ENCODE measurements at regions not wholly inside any gene's neighbourhood (a gene's known extent, or its start where the extent isn't known, plus 50 kb on each side); places are given as distances from the start of the nearest gene placed in this dataset.

GRCh38 chr12:92583910-92584309, 118.9 kb upstream of the PLEKHG7 start:
- no CpG with 5 or more reads among the region's 2 CpGs for WGBS (ENCODE audit: extremely low coverage, insufficient coverage, low lambda C conversion rate)

GRCh38 chr12:92582893-92583292, 119.9 kb upstream of the PLEKHG7 start:
- H3K23ac ChIP-seq (ENCODE audit: low read length) = no peak overlapping the region
- H2BK120ac ChIP-seq (ENCODE audit: low read depth, low read length) = no peak overlapping the region
- H3K4me1 ChIP-seq (ENCODE audit: control insufficient read depth, low read depth, low read length) = no peaks in the 10 kb centered on the region
- H3K4ac ChIP-seq (ENCODE audit: low read depth, low read length) = no peak overlapping the region
- no peak overlapping the region for H2AK5ac ChIP-seq (ENCODE audit: low read length)
- no peaks in the 10 kb centered on the region for H3K79me1 ChIP-seq (ENCODE audit: low read length)
- H4K8ac ChIP-seq (ENCODE audit: low read depth, low read length) = no peak overlapping the region
- no peak overlapping the region for H2BK15ac ChIP-seq (replicated peaks; ENCODE audit: low read depth)
- H2BK5ac ChIP-seq (ENCODE audit: low read length) = no peak overlapping the region
- no peaks in the 10 kb centered on the region for H3K79me2 ChIP-seq (ENCODE audit: control insufficient read depth, insufficient read depth, low read length)
- no peaks in the 10 kb centered on the region for H3K27me3 ChIP-seq (ENCODE audit: insufficient read depth, low read length, poor library complexity)
- WGBS (ENCODE audit: extremely low coverage, insufficient coverage, low lambda C conversion rate) = no CpG with 5 or more reads among the region's 2 CpGs
- H3K4me3 ChIP-seq (ENCODE audit: low read length) = no peak overlapping the region
- no peak overlapping the region for H3K4me2 ChIP-seq (ENCODE audit: low read length)
- no peak overlapping the region for H3K56ac ChIP-seq (ENCODE audit: low read length)
- no peak overlapping the region for H4K5ac ChIP-seq (ENCODE audit: low read length)
- peak; percentile 37 for DNase-seq
- no peak overlapping the region for H3K27ac ChIP-seq (ENCODE audit: low read depth, low read length)
- no peak overlapping the region for H3K18ac ChIP-seq (ENCODE audit: low read length)
- H3K36me3 ChIP-seq (ENCODE audit: control insufficient read depth, insufficient read depth, low read length) = no peaks in the 10 kb centered on the region
- H3K9ac ChIP-seq (ENCODE audit: low read length) = no peak overlapping the region

More at GRCh38 chr12:92583910-92584309, 118.9 kb upstream of the PLEKHG7 start:
- H3K23ac ChIP-seq (ENCODE audit: low read length) = no peak overlapping the region
- no peak overlapping the region for H3K4me3 ChIP-seq (ENCODE audit: low read length)
- no peak overlapping the region for H3K56ac ChIP-seq (ENCODE audit: low read length)
- no peak for DNase-seq
- no peak overlapping the region for H3K4ac ChIP-seq (ENCODE audit: low read depth, low read length)
- no peaks in the 10 kb centered on the region for H3K79me2 ChIP-seq (ENCODE audit: control insufficient read depth, insufficient read depth, low read length)
- no peaks in the 10 kb centered on the region for H3K27me3 ChIP-seq (ENCODE audit: insufficient read depth, low read length, poor library complexity)
- H2BK5ac ChIP-seq (ENCODE audit: low read length) = no peak overlapping the region
- no peak overlapping the region for H3K18ac ChIP-seq (ENCODE audit: low read length)
- H4K8ac ChIP-seq (ENCODE audit: low read depth, low read length) = no peak overlapping the region
- H3K9ac ChIP-seq (ENCODE audit: low read length) = no peak overlapping the region
- H3K4me2 ChIP-seq (ENCODE audit: low read length) = no peak overlapping the region
- no peak overlapping the region for H2AK5ac ChIP-seq (ENCODE audit: low read length)
- no peak overlapping the region for H4K5ac ChIP-seq (ENCODE audit: low read length)
- no peaks in the 10 kb centered on the region for H3K4me1 ChIP-seq (ENCODE audit: control insufficient read depth, low read depth, low read length)
- no peak overlapping the region for H2BK15ac ChIP-seq (replicated peaks; ENCODE audit: low read depth)
- no peaks in the 10 kb centered on the region for H3K36me3 ChIP-seq (ENCODE audit: control insufficient read depth, insufficient read depth, low read length)
- H3K27ac ChIP-seq (ENCODE audit: low read depth, low read length) = no peak overlapping the region
- H3K79me1 ChIP-seq (ENCODE audit: low read length) = no peaks in the 10 kb centered on the region
- H2BK120ac ChIP-seq (ENCODE audit: low read depth, low read length) = no peak overlapping the region

- Histone ChIP-seq H3K23ac (ENCODE audit: low read length) (no peak overlapping the region), H3K27ac (ENCODE audit: low read depth, low read length) (no peak overlapping the region), H3K56ac (ENCODE audit: low read length) (no peak overlapping the region), H2AK5ac (ENCODE audit: low read length) (no peak overlapping the region), H3K27me3 (ENCODE audit: insufficient read depth, low read length, poor library complexity) (no peaks in the 10 kb centered on the region), H4K5ac (ENCODE audit: low read length) (no peak overlapping the region), H3K36me3 (ENCODE audit: control insufficient read depth, insufficient read depth, low read length) (no peaks in the 10 kb centered on the region), H3K18ac (ENCODE audit: low read length) (no peak overlapping the region), H2BK5ac (ENCODE audit: low read length) (no peak overlapping the region), H3K4me3 (ENCODE audit: low read length) (no peak overlapping the region), H3K79me2 (ENCODE audit: control insufficient read depth, insufficient read depth, low read length) (no peaks in the 10 kb centered on the region), H3K79me1 (ENCODE audit: low read length) (no peaks in the 10 kb centered on the region), H3K4me2 (ENCODE audit: low read length) (no peak overlapping the region), H4K8ac (ENCODE audit: low read depth, low read length) (no peak overlapping the region), H3K9ac (ENCODE audit: low read length) (no peak overlapping the region), H3K4ac (ENCODE audit: low read depth, low read length) (no peak overlapping the region), H3K4me1 (ENCODE audit: control insufficient read depth, low read depth, low read length) (no peaks in the 10 kb centered on the region), H2BK120ac (ENCODE audit: low read depth, low read length) (no peak overlapping the region), H2BK15ac (replicated peaks; ENCODE audit: low read depth) (no peak overlapping the region)
- no CpG with 5 or more reads among the region's 4 CpGs for WGBS (ENCODE audit: extremely low coverage, insufficient coverage, low lambda C conversion rate)
- no peak for DNase-seq
Observed at GRCh38 chr12:92582475-92582874, 120.3 kb upstream of the PLEKHG7 start.

- no CpG with 5 or more reads among the region's 1 CpG for WGBS (ENCODE audit: extremely low coverage, insufficient coverage, low lambda C conversion rate)
- DNase-seq = no peak
- no peak overlapping the region for H3K4ac ChIP-seq (ENCODE audit: low read depth, low read length)
Observed at GRCh38 chr12:92581604-92582003, 121.2 kb upstream of the PLEKHG7 start.

GRCh38 chr12:92574911-92575570, 127.7 kb upstream of the PLEKHG7 start:
- Histone ChIP-seq H2BK15ac (replicated peaks; ENCODE audit: low read depth) (no peak overlapping the region), H3K18ac (ENCODE audit: low read length) (no peak overlapping the region), H2BK120ac (ENCODE audit: low read depth, low read length) (no peak overlapping the region), H3K27me3 (ENCODE audit: insufficient read depth, low read length, poor library complexity) (no peaks in the 10 kb centered on the region), H3K4me2 (ENCODE audit: low read length) (no peak overlapping the region), H2AK5ac (ENCODE audit: low read length) (no peak overlapping the region), H4K8ac (ENCODE audit: low read depth, low read length) (no peak overlapping the region), H3K4ac (ENCODE audit: low read depth, low read length) (no peak overlapping the region), H3K79me2 (ENCODE audit: control insufficient read depth, insufficient read depth, low read length) (no peaks in the 10 kb centered on the region), H2BK5ac (ENCODE audit: low read length) (no peak overlapping the region), H3K4me1 (ENCODE audit: control insufficient read depth, low read depth, low read length) (no peaks in the 10 kb centered on the region), H3K9ac (ENCODE audit: low read length) (no peak overlapping the region), H4K5ac (ENCODE audit: low read length) (no peak overlapping the region), H3K27ac (ENCODE audit: low read depth, low read length) (no peak overlapping the region), H3K56ac (ENCODE audit: low read length) (peak overlapping the region; percentile 5), H3K4me3 (ENCODE audit: low read length) (no peak overlapping the region), H3K79me1 (ENCODE audit: low read length) (no peaks in the 10 kb centered on the region), H3K36me3 (ENCODE audit: control insufficient read depth, insufficient read depth, low read length) (no peaks in the 10 kb centered on the region), H3K23ac (ENCODE audit: low read length) (no peak overlapping the region)
- DNase-seq = no peak
- no CpG with 5 or more reads among the region's 6 CpGs for WGBS (ENCODE audit: extremely low coverage, insufficient coverage, low lambda C conversion rate)

More at GRCh38 chr12:92581604-92582003, 121.2 kb upstream of the PLEKHG7 start:
- Histone ChIP-seq H3K79me1 (ENCODE audit: low read length) (no peaks in the 10 kb centered on the region), H3K27me3 (ENCODE audit: insufficient read depth, low read length, poor library complexity) (no peaks in the 10 kb centered on the region), H3K56ac (ENCODE audit: low read length) (no peak overlapping the region), H3K27ac (ENCODE audit: low read depth, low read length) (no peak overlapping the region), H3K36me3 (ENCODE audit: control insufficient read depth, insufficient read depth, low read length) (no peaks in the 10 kb centered on the region), H2BK120ac (ENCODE audit: low read depth, low read length) (no peak overlapping the region), H3K4me2 (ENCODE audit: low read length) (no peak overlapping the region), H4K5ac (ENCODE audit: low read length) (no peak overlapping the region), H3K9ac (ENCODE audit: low read length) (no peak overlapping the region), H3K79me2 (ENCODE audit: control insufficient read depth, insufficient read depth, low read length) (no peaks in the 10 kb centered on the region), H2BK5ac (ENCODE audit: low read length) (no peak overlapping the region), H3K18ac (ENCODE audit: low read length) (no peak overlapping the region), H3K23ac (ENCODE audit: low read length) (no peak overlapping the region), H3K4me3 (ENCODE audit: low read length) (no peak overlapping the region), H3K4me1 (ENCODE audit: control insufficient read depth, low read depth, low read length) (no peaks in the 10 kb centered on the region), H2BK15ac (replicated peaks; ENCODE audit: low read depth) (no peak overlapping the region), H2AK5ac (ENCODE audit: low read length) (no peak overlapping the region), H4K8ac (ENCODE audit: low read depth, low read length) (no peak overlapping the region)
